IMR-90 (cell line): ENCODE measurements at regions not wholly inside any gene's neighbourhood (a gene's known extent, or its start where the extent isn't known, plus 50 kb on each side); places are given as distances from the start of the nearest gene placed in this dataset.
A peak's percentile ranks its signal among the peaks of the same experiment; 100 is the strongest.

ENCODE experiments used
- ATAC-seq: fragments of 200-7000 bp; cut with Tn5 transposase; 2 replicates; pipeline ENCODE4 v1.9.1; 2020; ENCODE audit warnings: low read depth, mild to moderate bottlenecking, moderate library complexity
- BruUV-seq: library from RNA; stranded (reverse); fragments of 400-500 nt; replicated peaks from 2 replicates; lab custom pipeline; 2021; lab: Mats Ljungman, UMichigan
- CTCF ChIA-PET: fragments of 300-600 bp; formaldehyde crosslinking; extraction: SDS; loops from one replicate; lab custom pipeline; 2021; ENCODE audit warnings: antibody characterized with exemption; lab: Yijun Ruan, JAX
- POLR2A ChIA-PET: fragments of 300-600 bp; sonication (Branson Sonifier 250); formaldehyde crosslinking; loops from one replicate; lab custom pipeline; 2022; ENCODE audit warnings: antibody characterized with exemption; ENCODE audit not compliant: unreplicated experiment; lab: Charles Lee
- DNase-seq: peaks from one replicate; pipeline ENCODE4 v3.0.0; 2013
- H2AFZ ChIP-seq: replicated peaks from 2 replicates; pipeline ENCODE3; 2013; ENCODE audit warnings: low read length, mild to moderate bottlenecking; ENCODE audit not compliant: poor library complexity
- H2AK5ac ChIP-seq: 2 replicates; pipeline ENCODE4 v1.6.1; 2013; ENCODE audit warnings: low read depth, low read length, inconsistent platforms
- H2AK9ac ChIP-seq: replicated peaks from 2 replicates; pipeline ENCODE3; 2013; ENCODE audit warnings: mild to moderate bottlenecking, low read depth, low read length, moderate library complexity; ENCODE audit not compliant: poor library complexity
- H2BK120ac ChIP-seq: 2 replicates; pipeline ENCODE4 v1.6.1; 2013; ENCODE audit warnings: low read depth, low read length, inconsistent platforms
- H2BK15ac ChIP-seq: 3 replicates; pipeline ENCODE4 v1.6.1; 2013; ENCODE audit warnings: low read depth, low read length, inconsistent platforms
- H2BK20ac ChIP-seq: 2 replicates; pipeline ENCODE4 v1.6.1; 2013; ENCODE audit warnings: low read depth, mild to moderate bottlenecking, inconsistent platforms, low read length, moderate library complexity
- H2BK5ac ChIP-seq: 2 replicates; pipeline ENCODE4 v1.6.1; 2013; ENCODE audit warnings: mild to moderate bottlenecking, low read depth, low read length, inconsistent platforms; ENCODE audit not compliant: poor library complexity, severe bottlenecking
- H3K14ac ChIP-seq: replicated peaks from 2 replicates; pipeline ENCODE4 v1.6.1; 2013; ENCODE audit warnings: low read depth, low read length, inconsistent platforms
- H3K18ac ChIP-seq: 2 replicates; pipeline ENCODE4 v1.6.1; 2013; ENCODE audit warnings: low read depth, low read length, control low read depth
- H3K23ac ChIP-seq: 2 replicates; pipeline ENCODE4 v1.6.1; 2013; ENCODE audit warnings: low read depth, low read length, inconsistent platforms
- H3K27ac ChIP-seq: 2 replicates; pipeline ENCODE4 v1.5.1; 2013; ENCODE audit warnings: mild to moderate bottlenecking, control low read depth, low read length; ENCODE audit not compliant: insufficient read depth
- H3K27me3 ChIP-seq: 2 replicates; pipeline ENCODE4 v1.6.1; 2013; ENCODE audit warnings: low read length; ENCODE audit not compliant: control insufficient read depth, insufficient read depth
- H3K36me3 ChIP-seq: 2 replicates; pipeline ENCODE4 v1.6.1; 2013; ENCODE audit warnings: low read length, mixed read lengths; ENCODE audit not compliant: control insufficient read depth, insufficient read depth
- H3K4ac ChIP-seq: 2 replicates; pipeline ENCODE4 v1.6.1; 2013; ENCODE audit warnings: low read depth, low read length, inconsistent platforms
- H3K4me1 ChIP-seq: 2 replicates; pipeline ENCODE4 v1.6.1; 2013; ENCODE audit warnings: low read length, mixed read lengths; ENCODE audit not compliant: control insufficient read depth, insufficient read depth
- H3K4me2 ChIP-seq: 2 replicates; pipeline ENCODE4 v1.6.1; 2013; ENCODE audit warnings: low read depth, mild to moderate bottlenecking, control low read depth, low read length, moderate library complexity
- H3K4me3 ChIP-seq: 2 replicates; pipeline ENCODE4 v1.5.1; 2013; ENCODE audit warnings: low read depth, mild to moderate bottlenecking, control low read depth, low read length, moderate library complexity; ENCODE audit not compliant: insufficient read depth
- H3K56ac ChIP-seq: 2 replicates; pipeline ENCODE4 v1.6.1; 2013; ENCODE audit warnings: low read length, inconsistent platforms; ENCODE audit not compliant: insufficient read depth; ENCODE audit errors: extremely low read depth
- H3K79me1 ChIP-seq, 2 experiments: 2 replicates each; pipeline ENCODE4 v1.6.1; 2013; ENCODE audit warnings: low read length in 2 of 2, inconsistent platforms in 1 of 2, low read depth in 1 of 2
- H3K9ac ChIP-seq: 2 replicates; pipeline ENCODE4 v1.6.1; 2013; ENCODE audit warnings: low read depth, low read length, control low read depth
- H3K9me1 ChIP-seq: 2 replicates; pipeline ENCODE4 v1.6.1; 2013; ENCODE audit warnings: low read length, inconsistent platforms; ENCODE audit not compliant: insufficient read depth
- H3K9me3 ChIP-seq: 2 replicates; pipeline ENCODE4 v1.6.1; 2013; ENCODE audit warnings: low read length; ENCODE audit not compliant: control insufficient read depth, insufficient read depth
- H4K20me1 ChIP-seq: 2 replicates; pipeline ENCODE4 v1.6.1; 2013; ENCODE audit warnings: low read length, inconsistent platforms; ENCODE audit not compliant: insufficient read depth
- H4K5ac ChIP-seq: 2 replicates; pipeline ENCODE4 v1.6.1; 2013; ENCODE audit warnings: mild to moderate bottlenecking, low read depth, low read length, control low read depth
- H4K8ac ChIP-seq, 2 experiments: 2 replicates each; pipeline ENCODE4 v1.6.1; 2013; ENCODE audit warnings: low read depth in 2 of 2, low read length in 2 of 2, control low read depth in 1 of 2, inconsistent platforms in 1 of 2
- H4K91ac ChIP-seq: 2 replicates; pipeline ENCODE4 v1.6.1; 2013; ENCODE audit warnings: low read depth, low read length, inconsistent platforms; ENCODE audit not compliant: insufficient read depth
- BHLHE40 ChIP-seq: fragments of 150-350 bp; IDR thresholded peaks from 2 replicates; pipeline ENCODE4 v1.6.1; 2016; ENCODE audit warnings: mild to moderate bottlenecking, low read depth, low read length
- CEBPB ChIP-seq: IDR thresholded peaks from 2 replicates; pipeline ENCODE4 v1.6.1; 2012; ENCODE audit warnings: low read depth, low read length, improper control_type of control experiment
- FOS ChIP-seq: fragments of 150-350 bp; IDR thresholded peaks from 2 replicates; pipeline ENCODE4 v1.6.1; 2016; ENCODE audit warnings: low read depth, low read length
- MAFK ChIP-seq: IDR thresholded peaks from 2 replicates; pipeline ENCODE4 v1.6.1; 2012; ENCODE audit warnings: low read depth, low read length, improper control_type of control experiment
- MXI1 ChIP-seq: IDR thresholded peaks from 2 replicates; pipeline ENCODE4 v1.6.1; 2012; ENCODE audit warnings: low read depth, mild to moderate bottlenecking, low read length, moderate library complexity, borderline replicate concordance
- NFE2L2 ChIP-seq: fragments of 150-350 bp; IDR thresholded peaks from 2 replicates; pipeline ENCODE4 v1.6.1; 2016; ENCODE audit warnings: low read depth, mild to moderate bottlenecking, low read length
- SMC3 ChIP-seq: fragments of 150-350 bp; IDR thresholded peaks from 2 replicates; pipeline ENCODE4 v1.6.1; 2016; ENCODE audit warnings: low read depth, mild to moderate bottlenecking, antibody characterized with exemption, low read length, moderate library complexity
- WGBS, 2 experiments: methylation state at CpG; one replicate each; pipeline versions ENCODE4 v1.1.5 to v1.1.7; 2013; ENCODE audit warnings: missing lambda C conversion rate in 2 of 2; ENCODE audit not compliant: insufficient read length in 1 of 2; ENCODE audit errors: extremely low coverage in 2 of 2; 5-methylcytosine and 5-hydroxymethylcytosine counted together
- dilution Hi-C: fragments of 300-500 bp; cut with HindIII; formaldehyde crosslinking; loops from one replicate; pipeline ENCODE4 v1.14.3; 2018; ENCODE audit warnings: low sequenced_read_pairs; ENCODE audit not compliant: unreplicated experiment
- in situ Hi-C: fragments of 300-500 bp; cut with MboI; formaldehyde crosslinking; loops from 3 replicates; pipeline ENCODE4 v1.14.3; 2019; ENCODE audit warnings: low sequenced_read_pairs, inconsistent platforms, mixed read lengths
- intact Hi-C: fragments of 100-400 bp; cut with micrococcal nuclease; formaldehyde crosslinking; loops from 2 replicates; pipeline ENCODE4 v1.10.0; 2022
- TF ChIP-seq, protein P1 (sequence below): fragments of 150-350 bp; IDR thresholded peaks from 2 replicates; pipeline ENCODE4 v1.6.1; 2016; ENCODE audit warnings: low read depth, mild to moderate bottlenecking, low read length, moderate library complexity, borderline replicate concordance

- ATAC-seq (peak; percentile 87), DNase-seq (peak; percentile 85)
- no peaks in the 10 kb centered on the region for H3K79me1 ChIP-seq
- peaks cover 6% of the 10 kb centered on the region for H3K4me1 ChIP-seq
- no CpG with 5 or more reads among the region's 4 CpGs for WGBS, 2 experiments
- no peak overlapping the region for H2BK120ac ChIP-seq
- H2BK5ac ChIP-seq, result peak overlapping the region; percentile 36
- BruUV-seq, result no TSS peak
- no peak overlapping the region for H3K4me3 ChIP-seq
- no peak overlapping the region for H3K23ac ChIP-seq
- peak overlapping the region; percentile 4; the same call in 1 of the 2 replicates for H2AK5ac ChIP-seq
- no peak overlapping the region for H4K8ac ChIP-seq
- H4K5ac ChIP-seq, result no peak overlapping the region
- no peaks in the 10 kb centered on the region; the same call in 1 of the 2 replicates for H3K9me1 ChIP-seq
- dilution Hi-C loops (no loop called here), in situ Hi-C loops (no loop called here), intact Hi-C loops (no loop called here)
- no peaks in the 10 kb centered on the region for H3K36me3 ChIP-seq
- no peaks in the 10 kb centered on the region for H4K20me1 ChIP-seq
- H2AFZ ChIP-seq, result no peak overlapping the region
- peaks cover 3% of the 10 kb centered on the region; the same call in 1 of the 2 replicates for H3K27me3 ChIP-seq
- H3K56ac ChIP-seq, result no peak overlapping the region
- TF ChIP-seq FOS (peak; percentile 85), CEBPB (peak; percentile 97), MXI1 (no peak), SMC3 (no peak), BHLHE40 (peak; percentile 55; the same call in 1 of the 2 replicates), MAFK (no peak), NFE2L2 (no peak)
- TF ChIP-seq, protein P1, sequence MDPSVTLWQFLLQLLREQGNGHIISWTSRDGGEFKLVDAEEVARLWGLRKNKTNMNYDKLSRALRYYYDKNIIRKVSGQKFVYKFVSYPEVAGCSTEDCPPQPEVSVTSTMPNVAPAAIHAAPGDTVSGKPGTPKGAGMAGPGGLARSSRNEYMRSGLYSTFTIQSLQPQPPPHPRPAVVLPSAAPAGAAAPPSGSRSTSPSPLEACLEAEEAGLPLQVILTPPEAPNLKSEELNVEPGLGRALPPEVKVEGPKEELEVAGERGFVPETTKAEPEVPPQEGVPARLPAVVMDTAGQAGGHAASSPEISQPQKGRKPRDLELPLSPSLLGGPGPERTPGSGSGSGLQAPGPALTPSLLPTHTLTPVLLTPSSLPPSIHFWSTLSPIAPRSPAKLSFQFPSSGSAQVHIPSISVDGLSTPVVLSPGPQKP, result no peak
- H3K9ac ChIP-seq, result no peak overlapping the region
- no peaks in the 10 kb centered on the region for H3K9me3 ChIP-seq
- H3K18ac ChIP-seq, result peak overlapping the region; percentile 51; the same call in 1 of the 2 replicates
- H2AK9ac ChIP-seq, result no peak overlapping the region
- ChIA-PET CTCF (no interaction called here), POLR2A (no interaction called here)
- H3K4me2 ChIP-seq, result peak overlapping the region; percentile 73; the same call in 1 of the 2 replicates
- no peak overlapping the region for H3K27ac ChIP-seq
- peak overlapping the region; percentile 22; the same call in 1 of the 2 replicates for H2BK20ac ChIP-seq
- H3K14ac ChIP-seq, result 0 out of 2 replicates have a peak overlapping the region, but pooled peaks have one; percentile 51
- H2BK15ac ChIP-seq, result 0 out of 3 replicates have a peak overlapping the region, but pooled peaks have one; percentile 27
- no peak overlapping the region for H4K91ac ChIP-seq
- peak overlapping the region; percentile 14; the same call in 1 of the 2 replicates for H3K4ac ChIP-seq
These were observed 103.3 kb downstream of the SREK1 start for GRCh38 chr5:66247176-66247960.
